ENCODE measurements at regions not wholly inside any gene's neighbourhood (a gene's known extent, or its start where the extent isn't known, plus 50 kb on each side); places are given as distances from the start of the nearest gene placed in this dataset.
"Not testable (repeated sequence)": the region's sequence is repeated elsewhere in the genome, so short reads cannot be mapped to it uniquely, and the experiment has no call there.

- no peak for DNase-seq
Observed at GRCh38 chr4:145295547-145295946, 115.2 kb upstream of the OTUD4 start.

- DNase-seq = no peak
Observed at GRCh38 chr4:145295122-145295521, 114.7 kb upstream of the OTUD4 start.

- no peak for DNase-seq
Observed at GRCh38 chr4:145293658-145294057, 113.3 kb upstream of the OTUD4 start.

- DNase-seq = no peak
Observed at GRCh38 chr4:145290955-145291354, 110.6 kb upstream of the OTUD4 start.

GRCh38 chr4:145289403-145290076 lies 109.2 kb upstream of the OTUD4 start:
- DNase-seq = no peak

- no peak for DNase-seq
Observed at GRCh38 chr4:145287351-145287750, 107.0 kb upstream of the OTUD4 start.

- DNase-seq = no peak
Observed at GRCh38 chr4:145285928-145286327, 105.5 kb upstream of the OTUD4 start.

GRCh38 chr4:145283909-145284308 lies 103.5 kb upstream of the OTUD4 start:
- DNase-seq = no peak

- DNase-seq = no peak
Observed at GRCh38 chr4:145281951-145282350, 101.6 kb upstream of the OTUD4 start.

GRCh38 chr4:145281224-145281623 lies 100.8 kb upstream of the OTUD4 start:
- DNase-seq = no peak

- DNase-seq = no peak
Observed at GRCh38 chr4:145280541-145280940, 100.2 kb upstream of the OTUD4 start.

GRCh38 chr4:145279122-145279960 lies 99.0 kb upstream of the OTUD4 start:
- DNase-seq = no peak

- no peak for DNase-seq
Observed at GRCh38 chr4:145278341-145279121, 98.1 kb upstream of the OTUD4 start.

GRCh38 chr4:145277011-145277410 lies 96.6 kb upstream of the OTUD4 start:
- DNase-seq = no peak

GRCh38 chr4:145276050-145276449 lies 95.7 kb upstream of the OTUD4 start:
- no peak for DNase-seq

- no peak for DNase-seq
Observed at GRCh38 chr4:145271194-145271593, 90.8 kb upstream of the OTUD4 start.

GRCh38 chr4:145266881-145267280 lies 86.5 kb upstream of the OTUD4 start:
- DNase-seq = no peak

- no peak for DNase-seq
Observed at GRCh38 chr4:145260091-145260490, 79.7 kb upstream of the OTUD4 start.

- DNase-seq = not testable (repeated sequence)
Observed at GRCh38 chr4:145255311-145255710, 74.9 kb upstream of the OTUD4 start.

- DNase-seq = no peak
Observed at GRCh38 chr4:145252190-145252589, 71.8 kb upstream of the OTUD4 start.

GRCh38 chr4:145251391-145251790 lies 71.0 kb upstream of the OTUD4 start:
- DNase-seq = no peak

- no peak for DNase-seq
Observed at GRCh38 chr4:145248971-145249370, 68.6 kb upstream of the OTUD4 start.

- DNase-seq = no peak
Observed at GRCh38 chr4:145248502-145248901, 68.1 kb upstream of the OTUD4 start.

Data from left kidney (tissue), 1 donor.